Gastroesophageal sphincter (tissue), 3 donors: ENCODE measurements at regions not wholly inside any gene's neighbourhood (a gene's known extent, or its start where the extent isn't known, plus 50 kb on each side); places are given as distances from the start of the nearest gene placed in this dataset.

Experiments used
- CTCF ChIP-seq, 4 experiments: fragments of 200-600 bp in 2 of 4; fragments of 450-650 bp in 2 of 4; sonication (generic) in 1 of 4; IDR thresholded peaks; one replicate each; pipeline ENCODE4 v1.5.1; 2017 to 2019; ENCODE audit warnings: antibody characterized with exemption in 4 of 4, mild to moderate bottlenecking in 2 of 4, moderate library complexity in 2 of 4
- EP300 ChIP-seq: sonication (generic); formaldehyde crosslinking; IDR thresholded peaks from one replicate; pipeline ENCODE4 v1.6.1; 2017; ENCODE audit warnings: antibody characterized with exemption, mild to moderate bottlenecking
- POLR2AphosphoS5 ChIP-seq: sonication (generic); formaldehyde crosslinking; IDR thresholded peaks from one replicate; pipeline ENCODE4 v1.6.1; 2017; ENCODE audit warnings: antibody characterized with exemption

DNA sequence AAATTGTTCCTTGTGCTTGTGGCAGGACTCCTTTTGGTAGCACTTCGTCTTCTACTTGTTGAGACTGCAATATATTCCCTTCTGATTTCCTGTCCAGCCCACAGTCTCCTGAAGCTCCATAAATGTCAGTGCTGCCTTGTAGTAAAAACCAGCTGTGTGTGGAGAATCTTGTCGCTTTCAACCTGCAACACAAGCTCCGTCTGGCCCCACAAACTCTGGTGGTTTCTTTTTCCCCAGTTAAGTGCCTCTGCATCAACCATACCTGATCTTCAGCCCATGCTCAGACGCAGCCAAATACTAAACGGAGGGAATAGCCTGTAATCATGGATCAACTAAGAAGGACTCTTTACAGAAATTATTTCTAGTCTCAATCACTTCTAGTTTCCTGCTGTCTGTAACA is 1133.3 kb upstream of the ADGRB3 start:
- TF ChIP-seq EP300 (no peak), POLR2AphosphoS5 (no peak), CTCF (IDR thresholded peaks at IDR 0.05) (no peak)
